ENCODE measurements at regions not wholly inside any gene's neighbourhood (a gene's known extent, or its start where the extent isn't known, plus 50 kb on each side); places are given as distances from the start of the nearest gene placed in this dataset.

DNA sequence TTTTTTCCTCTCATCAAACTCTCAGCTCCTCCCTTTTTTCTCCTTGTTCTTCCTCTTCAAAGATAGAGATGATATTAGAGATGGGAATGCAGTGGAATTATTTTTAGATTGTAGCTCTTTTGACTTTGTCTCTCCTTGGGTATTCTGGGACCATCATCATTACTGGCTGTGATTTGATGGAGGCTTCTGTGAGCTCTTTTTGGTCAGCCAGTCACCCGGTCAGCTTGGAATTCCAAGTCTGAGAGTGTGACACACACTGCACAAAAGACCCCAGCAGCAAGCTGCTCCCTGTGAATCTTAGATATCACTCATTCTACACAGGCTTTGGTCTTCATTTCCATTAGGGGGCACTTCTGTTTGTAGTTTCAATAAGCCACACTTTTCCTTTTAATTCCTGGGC is 51.6 kb upstream of the NEK7 start:
- Mint-ChIP-seq H3K4me1 (ENCODE audit: low read depth) (peaks cover 23% of the 10 kb centered on the region), H3K27ac (no peak overlapping the region), H3K4me3 (no peak overlapping the region), H3K36me3 (ENCODE audit: low read depth) (no peaks in the 10 kb centered on the region), H3K9me3 (no peaks in the 10 kb centered on the region), H3K27me3 (ENCODE audit: low read depth) (no peaks in the 10 kb centered on the region)
- DNase-seq (ENCODE audit: low spot score), result no peak

GRCh38 chr1:198106011-198106410 is 50.8 kb upstream of the NEK7 start:
- DNase-seq (ENCODE audit: low spot score), result no peak
- no peaks in the 10 kb centered on the region for H3K27me3 Mint-ChIP-seq (ENCODE audit: low read depth)
- H3K4me3 Mint-ChIP-seq, result no peak overlapping the region
- H3K27ac Mint-ChIP-seq, result no peak overlapping the region
- no peaks in the 10 kb centered on the region for H3K9me3 Mint-ChIP-seq
- no peaks in the 10 kb centered on the region for H3K36me3 Mint-ChIP-seq (ENCODE audit: low read depth)
- peaks cover 20% of the 10 kb centered on the region for H3K4me1 Mint-ChIP-seq (ENCODE audit: low read depth)
